ENCODE measurements at regions not wholly inside any gene's neighbourhood (a gene's known extent, or its start where the extent isn't known, plus 50 kb on each side); places are given as distances from the start of the nearest gene placed in this dataset.

DNA sequence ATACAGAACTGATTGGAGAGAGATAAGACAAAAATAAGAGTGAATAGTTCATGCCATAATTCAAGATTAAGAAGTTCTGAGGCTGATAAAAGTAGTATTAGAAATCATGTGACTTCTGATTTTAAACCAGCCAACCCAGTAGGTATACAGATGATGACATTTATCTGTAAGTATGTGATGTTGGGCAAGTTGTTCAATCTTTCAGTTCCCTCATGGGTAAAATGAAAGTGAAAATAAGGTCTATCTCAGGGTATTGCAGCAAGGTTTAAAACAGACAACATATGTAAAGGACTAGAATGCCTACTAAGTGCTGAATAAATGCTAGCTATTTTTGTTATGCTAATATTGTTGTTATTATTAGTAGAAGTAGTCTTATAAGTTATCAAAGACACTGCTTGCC, 1055.7 kb downstream of the NAALADL2 start:
- no peak for DNase-seq

DNA sequence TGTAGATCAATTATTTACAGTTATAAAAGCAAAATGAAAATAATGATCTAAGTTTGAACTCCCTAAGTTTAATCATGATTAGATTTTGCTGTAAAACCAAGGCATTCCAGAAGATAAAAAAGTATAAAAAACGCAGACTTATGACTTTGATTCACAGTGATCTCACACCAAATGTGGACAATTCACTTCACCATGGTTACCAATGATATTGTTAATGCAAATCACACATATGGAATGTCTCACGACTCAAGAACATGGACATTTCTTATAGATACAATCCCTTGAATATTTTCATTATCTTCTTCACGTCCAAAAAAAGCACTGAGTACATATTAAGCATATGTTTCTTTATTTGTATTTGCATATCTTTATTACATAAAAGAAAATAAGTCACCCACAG, 1054.2 kb downstream of the NAALADL2 start:
- no peak for DNase-seq

GRCh38 chr3:175911937-175912336, 1052.8 kb downstream of the NAALADL2 start:
- DNase-seq: no peak

DNA sequence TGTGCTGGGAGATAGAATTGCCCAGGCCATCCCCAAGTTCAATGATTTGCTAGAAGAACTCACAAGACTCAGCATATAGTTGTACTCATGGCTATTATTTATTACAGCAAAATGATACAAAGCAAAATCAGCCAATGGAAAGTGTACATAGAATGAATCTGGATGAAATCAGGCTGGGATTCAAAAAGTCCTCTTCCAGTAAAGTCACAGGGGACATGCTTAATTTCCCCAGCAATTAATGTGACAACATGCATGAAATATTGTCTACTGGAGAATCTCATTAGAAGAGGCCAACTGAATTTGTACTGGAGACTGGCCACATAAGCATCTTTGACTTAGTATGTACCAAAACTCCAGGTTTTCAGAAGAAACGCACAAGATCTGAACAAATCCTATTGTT, 1043.1 kb downstream of the NAALADL2 start:
- DNase-seq: no peak

DNA sequence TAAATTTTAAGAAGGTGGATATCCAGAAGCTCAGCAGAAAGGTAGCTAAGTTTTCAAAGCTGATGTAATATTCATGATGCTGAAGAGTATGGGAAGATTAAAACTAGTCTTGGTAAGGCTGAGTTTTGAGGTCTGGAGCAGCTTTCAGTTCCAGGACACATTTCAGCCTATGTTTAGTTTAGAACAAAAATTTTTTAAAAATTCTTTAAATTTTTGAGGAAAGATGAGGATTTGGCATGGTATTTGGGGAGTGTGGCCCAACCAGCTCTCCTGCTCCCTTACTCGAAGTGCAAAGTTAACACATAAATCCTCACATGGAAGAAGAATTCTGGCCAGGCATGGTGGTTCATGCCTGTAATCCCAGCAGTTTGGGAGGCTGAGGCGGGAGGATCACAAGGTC, 1039.1 kb downstream of the NAALADL2 start:
- DNase-seq: no peak

GRCh38 chr3:175896655-175897054, 1037.5 kb downstream of the NAALADL2 start:
- no peak for DNase-seq

- DNase-seq: no peak
Measured at GRCh38 chr3:175895731-175896130, 1036.6 kb downstream of the NAALADL2 start.

- DNase-seq: no peak
Measured at GRCh38 chr3:175893566-175893965, 1034.4 kb downstream of the NAALADL2 start.

DNA sequence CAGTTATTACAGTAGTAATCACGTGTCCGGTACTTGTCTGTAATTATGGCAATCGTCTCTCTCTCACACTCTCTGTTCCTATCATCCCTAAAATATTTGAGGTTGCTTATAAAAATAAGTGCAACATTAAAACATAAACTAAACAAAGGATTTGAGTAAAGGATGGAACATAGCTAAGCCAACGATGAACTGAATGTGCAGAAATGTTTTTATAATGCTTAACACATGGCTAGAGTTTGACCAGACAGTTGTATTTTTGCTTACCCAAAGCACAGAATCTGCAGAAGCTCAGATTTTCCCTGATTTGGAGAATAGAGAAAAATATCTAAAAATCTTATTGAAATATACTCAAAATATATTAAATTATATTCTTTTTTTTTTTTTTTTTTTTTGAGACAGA, 1030.9 kb downstream of the NAALADL2 start:
- no peak for DNase-seq

DNA sequence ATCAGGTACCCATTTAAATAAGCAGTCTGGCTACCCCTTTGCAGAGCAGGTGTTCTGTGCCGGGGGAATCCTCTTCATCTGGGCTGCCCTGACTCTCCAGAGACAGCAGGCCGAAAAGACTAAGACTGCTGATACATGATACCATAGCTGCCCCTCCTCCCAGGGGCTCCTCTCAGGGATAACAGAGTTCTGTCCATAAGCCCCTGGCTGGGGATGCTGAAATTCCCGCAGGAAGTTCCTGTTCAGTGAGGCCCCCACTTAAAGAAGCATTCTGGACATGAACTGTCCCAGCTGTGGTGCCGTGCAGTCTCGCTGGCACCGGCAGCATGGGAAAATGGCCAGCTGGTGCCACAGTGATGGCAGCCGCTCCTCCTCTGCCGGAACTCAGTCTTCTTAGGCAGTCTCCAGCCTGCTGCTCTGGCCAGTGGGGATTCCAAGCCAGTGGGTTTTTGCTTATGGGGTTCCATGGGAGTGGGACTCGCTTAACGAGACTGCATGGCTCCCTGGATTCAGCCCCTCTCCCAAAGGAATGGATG, 1026.2 kb downstream of the NAALADL2 start:
- DNase-seq: no peak

DNA sequence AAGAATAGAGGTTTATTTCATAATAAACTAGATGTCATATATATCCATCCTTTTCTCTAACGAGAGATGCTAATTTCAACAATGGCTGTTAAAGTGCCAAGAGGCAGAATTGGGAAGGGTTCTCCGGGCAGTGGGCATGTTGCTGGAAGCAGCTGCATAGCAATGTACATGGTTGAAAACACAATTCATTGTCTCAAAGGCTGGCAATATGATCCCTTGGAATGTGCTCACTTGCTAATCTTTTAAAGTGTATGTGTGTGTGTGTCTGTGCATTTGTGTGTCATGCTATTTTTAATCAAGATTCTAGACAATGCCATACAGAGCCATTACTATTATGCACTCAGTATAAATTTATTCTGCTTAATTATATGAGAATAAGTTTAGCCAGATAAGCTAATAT, 1020.3 kb downstream of the NAALADL2 start:
- DNase-seq: no peak

DNA sequence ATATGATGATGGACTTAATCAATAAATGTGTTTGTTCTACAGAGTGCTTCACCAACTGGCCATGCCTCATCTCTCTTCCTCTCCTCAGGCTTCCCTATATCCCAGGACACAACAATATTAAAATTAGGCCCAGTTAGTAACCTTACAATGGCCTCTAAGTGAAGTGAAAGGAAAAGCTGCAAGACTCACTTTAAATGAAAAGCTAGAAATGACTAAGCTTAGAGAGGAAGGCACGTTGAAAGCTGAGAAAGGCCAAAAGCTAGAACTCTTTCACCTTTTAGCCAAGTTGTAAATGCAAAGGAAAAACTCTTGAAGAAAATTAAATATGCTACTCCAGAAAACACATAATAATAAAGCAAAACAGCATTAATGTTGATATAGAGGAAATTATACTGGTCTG, 1010.3 kb downstream of the NAALADL2 start:
- DNase-seq: no peak

GRCh38 chr3:175868626-175869025, 1009.5 kb downstream of the NAALADL2 start:
- DNase-seq: no peak

GRCh38 chr3:175865724-175866123, 1006.6 kb downstream of the NAALADL2 start:
- DNase-seq: no peak

GRCh38 chr3:175861916-175862315, 1002.8 kb downstream of the NAALADL2 start:
- DNase-seq: no peak

Measured in CD4-positive, alpha-beta T cell treated with Interleukin-12 subunit alpha and Interleukin-12 subunit beta, for 1 hour (primary cell).